Fibroblast of skin of abdomen (primary cell): ENCODE measurements at regions not wholly inside any gene's neighbourhood (a gene's known extent, or its start where the extent isn't known, plus 50 kb on each side); places are given as distances from the start of the nearest gene placed in this dataset.

Experiments
- DNase-seq: peaks from one replicate; pipeline ENCODE4 v3.0.0-alpha.2; 2013

DNA sequence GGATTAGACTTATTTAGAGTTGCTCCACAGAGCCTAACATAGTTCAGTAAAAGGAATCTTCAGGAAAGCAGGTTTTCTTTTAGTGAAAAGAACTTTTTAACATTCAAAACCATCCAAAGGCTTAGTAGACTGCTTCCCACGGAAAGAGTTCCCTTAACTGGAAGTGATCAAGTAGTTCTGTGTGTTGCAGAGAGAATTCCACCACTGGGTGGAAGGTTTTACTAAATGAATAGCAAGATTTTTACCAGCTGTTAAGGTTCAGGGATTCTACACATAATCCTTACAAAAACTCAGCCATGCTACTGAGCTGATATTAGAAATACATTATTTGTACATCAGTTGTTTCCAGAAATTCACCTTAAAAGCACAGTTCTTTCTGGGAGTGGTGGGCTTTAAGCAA is 119.7 kb downstream of the GDAP2 start:
- no peak for DNase-seq

DNA sequence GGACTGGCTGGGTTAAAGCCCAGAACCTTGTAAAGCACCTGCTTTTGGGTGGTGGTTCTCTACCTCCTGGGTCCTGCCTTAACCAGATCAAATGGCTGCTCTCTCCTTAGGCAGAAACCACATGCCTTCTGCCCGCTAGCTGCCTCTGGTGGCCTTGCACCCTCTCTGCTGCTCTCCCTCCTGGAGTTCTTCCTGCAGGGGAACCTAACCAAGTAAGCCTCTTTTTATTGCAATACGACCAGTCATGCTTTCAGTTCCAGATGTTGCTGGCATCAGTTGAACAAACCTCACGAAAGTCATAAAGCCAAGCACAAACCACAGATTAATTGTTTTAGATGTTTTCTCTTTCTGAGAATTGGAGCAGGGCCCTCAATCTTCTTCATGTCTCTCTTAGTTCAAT is 118.9 kb downstream of the GDAP2 start:
- DNase-seq = peak; percentile 67

- peak; percentile 80 for DNase-seq
Measured at GRCh38 chr1:117812869-117813511, 116.4 kb downstream of the GDAP2 start.
